Testis (tissue), 2 donors: ENCODE measurements at regions not wholly inside any gene's neighbourhood (a gene's known extent, or its start where the extent isn't known, plus 50 kb on each side); places are given as distances from the start of the nearest gene placed in this dataset.
A peak's percentile ranks its signal among the peaks of the same experiment; 100 is the strongest.

Source experiments
- DNase-seq: peaks from one replicate; pipeline ENCODE4 v3.0.0-alpha.2; 2019
- H3K27ac ChIP-seq, 2 donors: fragments of 200-600 bp; sonication (generic); one replicate each; pipeline ENCODE4 v1.5.1; 2019
- H3K27me3 ChIP-seq: fragments of 200-600 bp; sonication (generic); one replicate; pipeline ENCODE4 v1.5.1; 2019
- H3K36me3 ChIP-seq: fragments of 200-600 bp; sonication (generic); one replicate; pipeline ENCODE4 v1.5.1; 2017; ENCODE audit warnings: low read depth; ENCODE audit errors: missing control alignments
- H3K4me1 ChIP-seq: fragments of 200-600 bp; sonication (generic); one replicate; pipeline ENCODE4 v1.5.1; 2019
- H3K4me3 ChIP-seq, 2 donors: fragments of 200-600 bp; sonication (generic); one replicate each; pipeline ENCODE4 v1.5.1; 2017 to 2019
- H3K9me3 ChIP-seq: fragments of 200-600 bp; sonication (generic); one replicate; pipeline ENCODE4 v1.5.1; 2017
- POLR2A ChIP-seq: fragments of 450-650 bp; IDR thresholded peaks from one replicate; pipeline ENCODE4 v1.6.1; 2017; ENCODE audit warnings: antibody characterized with exemption, mild to moderate bottlenecking, moderate library complexity
- WGBS, 2 donors: methylation state at CpG; one replicate each; pipeline ENCODE4 v1.1.5; 2018; 5-methylcytosine and 5-hydroxymethylcytosine counted together
- intact Hi-C: fragments of 100-400 bp; cut with DNase I; formaldehyde crosslinking; loops from one replicate; pipeline ENCODE4 v1.15.1; 2023; ENCODE audit warnings: low total_unique reads
- TF ChIP-seq, protein P1 (sequence below), 3 experiments: fragments of 450-650 bp in 2 of 3; fragments of 200-600 bp in 1 of 3; sonication (generic) in 1 of 3; IDR thresholded peaks; one replicate each; pipeline ENCODE4 v1.5.1; 2016 to 2019; ENCODE audit warnings: antibody characterized with exemption in 3 of 3, mild to moderate bottlenecking in 2 of 3, moderate library complexity in 1 of 3

DNA sequence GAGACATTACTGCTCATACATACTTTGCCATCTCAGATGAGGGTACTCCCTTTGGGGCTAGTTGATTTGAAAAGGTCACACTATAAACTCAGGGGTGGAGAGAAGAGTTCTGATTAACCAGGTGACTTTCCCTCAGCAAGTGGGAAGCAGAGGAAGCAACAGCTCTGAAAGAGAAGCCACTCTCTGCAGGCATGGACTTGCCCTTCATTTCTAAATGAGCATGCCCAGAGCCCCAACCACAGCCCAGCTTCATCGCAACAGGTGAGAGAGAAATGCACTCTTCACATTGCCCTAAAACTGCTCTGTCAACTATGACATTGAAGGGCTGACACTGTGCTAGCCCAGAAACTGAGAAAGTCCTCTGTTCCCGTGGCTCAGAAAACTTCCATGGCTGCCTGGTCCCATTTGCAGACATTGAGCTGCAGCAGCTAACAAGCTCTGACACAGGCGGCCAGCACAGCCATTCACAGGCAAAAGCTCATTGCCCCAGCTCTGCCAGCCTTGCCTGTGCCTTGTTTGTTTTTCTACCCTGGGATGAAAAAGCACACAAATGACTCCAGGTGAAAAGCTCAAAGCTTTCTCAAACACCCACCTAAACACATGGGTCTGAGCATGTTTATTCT lies 419.8 kb upstream of the DYNLRB2 start:
- peaks cover 38% of the 10 kb centered on the region for H3K4me1 ChIP-seq
- no peaks in the 10 kb centered on the region for H3K27me3 ChIP-seq
- peak overlapping the region in 1 of 2 donors; percentile 1 for H3K27ac ChIP-seq
- TF ChIP-seq, protein P1, sequence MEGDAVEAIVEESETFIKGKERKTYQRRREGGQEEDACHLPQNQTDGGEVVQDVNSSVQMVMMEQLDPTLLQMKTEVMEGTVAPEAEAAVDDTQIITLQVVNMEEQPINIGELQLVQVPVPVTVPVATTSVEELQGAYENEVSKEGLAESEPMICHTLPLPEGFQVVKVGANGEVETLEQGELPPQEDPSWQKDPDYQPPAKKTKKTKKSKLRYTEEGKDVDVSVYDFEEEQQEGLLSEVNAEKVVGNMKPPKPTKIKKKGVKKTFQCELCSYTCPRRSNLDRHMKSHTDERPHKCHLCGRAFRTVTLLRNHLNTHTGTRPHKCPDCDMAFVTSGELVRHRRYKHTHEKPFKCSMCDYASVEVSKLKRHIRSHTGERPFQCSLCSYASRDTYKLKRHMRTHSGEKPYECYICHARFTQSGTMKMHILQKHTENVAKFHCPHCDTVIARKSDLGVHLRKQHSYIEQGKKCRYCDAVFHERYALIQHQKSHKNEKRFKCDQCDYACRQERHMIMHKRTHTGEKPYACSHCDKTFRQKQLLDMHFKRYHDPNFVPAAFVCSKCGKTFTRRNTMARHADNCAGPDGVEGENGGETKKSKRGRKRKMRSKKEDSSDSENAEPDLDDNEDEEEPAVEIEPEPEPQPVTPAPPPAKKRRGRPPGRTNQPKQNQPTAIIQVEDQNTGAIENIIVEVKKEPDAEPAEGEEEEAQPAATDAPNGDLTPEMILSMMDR (IDR thresholded peaks at IDR 0.05): no peak
- no peak for TF ChIP-seq POLR2A
- H3K36me3 ChIP-seq: no peaks in the 10 kb centered on the region
- WGBS, 2 donors: 88 to 90% methylated on average over 3 of the region's 3 CpGs
- no peak overlapping the region for H3K4me3 ChIP-seq
- intact Hi-C loops: loop anchor here (10.0 kb wide), 1 partner anchor 114 kb away; no protein-coding TSS in a partner anchor
- no peak for DNase-seq
- H3K9me3 ChIP-seq: no peaks in the 10 kb centered on the region

DNA sequence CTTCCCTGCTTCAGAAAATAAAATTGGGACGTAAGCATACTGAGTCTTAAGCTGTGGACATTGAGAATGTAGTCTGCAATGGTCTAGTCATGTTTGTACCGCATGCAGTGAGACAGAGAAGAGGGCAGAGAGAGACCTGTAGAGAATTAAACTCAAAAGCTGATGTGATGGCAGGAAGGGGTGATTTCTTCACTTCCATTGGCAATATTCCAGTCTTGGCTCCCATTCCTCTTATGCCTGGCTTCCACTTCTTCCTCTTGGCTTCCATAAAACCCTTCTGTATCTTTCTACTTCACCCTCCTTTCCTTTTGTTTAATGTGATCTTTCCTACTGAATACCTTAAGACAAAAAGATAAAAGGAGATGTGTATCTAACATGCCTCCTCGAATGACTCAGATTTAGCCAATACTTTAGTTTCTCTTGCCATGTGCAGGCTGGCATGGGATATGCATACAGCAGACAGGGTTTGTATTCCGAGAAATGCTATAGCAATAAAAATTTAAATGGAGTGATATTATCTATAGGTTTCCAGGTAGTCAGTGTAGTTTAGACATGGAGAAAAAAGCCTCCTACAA lies 423.1 kb upstream of the DYNLRB2 start:
- Histone ChIP-seq H3K27ac (no peak overlapping the region), H3K4me3 (no peak overlapping the region), H3K27me3 (no peaks in the 10 kb centered on the region), H3K4me1 (peaks cover 21% of the 10 kb centered on the region), H3K9me3 (no peaks in the 10 kb centered on the region), H3K36me3 (no peaks in the 10 kb centered on the region)
- intact Hi-C loops: no loop called here
- 90 to 93% methylated on average over 4 of the region's 4 CpGs for WGBS, 2 donors
- no peak for DNase-seq
- no peak for TF ChIP-seq POLR2A

DNA sequence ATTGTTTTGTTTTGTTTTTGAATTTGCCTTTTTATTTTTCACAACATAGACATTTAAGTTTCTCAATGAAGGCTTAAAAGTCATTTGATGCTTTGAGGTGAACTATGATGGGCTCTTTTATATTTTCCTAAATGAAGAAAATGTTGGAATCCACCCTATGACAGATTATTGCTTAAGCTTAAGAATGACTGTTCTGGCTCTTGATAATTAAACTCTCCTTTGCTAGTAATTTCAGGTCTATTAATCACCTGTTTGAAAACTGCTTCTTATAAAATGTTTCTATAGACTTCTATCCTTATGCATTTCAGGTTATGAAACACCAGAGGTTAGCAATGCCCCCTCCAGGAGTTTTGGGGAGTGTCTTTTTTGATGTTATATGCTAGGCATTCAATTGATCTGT lies 424.1 kb upstream of the DYNLRB2 start:
- no peak for DNase-seq
- no peak overlapping the region for H3K4me3 ChIP-seq
- no peak overlapping the region for H3K27ac ChIP-seq
- H3K9me3 ChIP-seq: no peaks in the 10 kb centered on the region
- no peaks in the 10 kb centered on the region for H3K36me3 ChIP-seq
- H3K4me1 ChIP-seq: peaks cover 15% of the 10 kb centered on the region
- no peak for TF ChIP-seq POLR2A
- TF ChIP-seq, protein P1 (IDR thresholded peaks at IDR 0.05): no peak
- intact Hi-C loops: no loop called here
- H3K27me3 ChIP-seq: no peaks in the 10 kb centered on the region

DNA sequence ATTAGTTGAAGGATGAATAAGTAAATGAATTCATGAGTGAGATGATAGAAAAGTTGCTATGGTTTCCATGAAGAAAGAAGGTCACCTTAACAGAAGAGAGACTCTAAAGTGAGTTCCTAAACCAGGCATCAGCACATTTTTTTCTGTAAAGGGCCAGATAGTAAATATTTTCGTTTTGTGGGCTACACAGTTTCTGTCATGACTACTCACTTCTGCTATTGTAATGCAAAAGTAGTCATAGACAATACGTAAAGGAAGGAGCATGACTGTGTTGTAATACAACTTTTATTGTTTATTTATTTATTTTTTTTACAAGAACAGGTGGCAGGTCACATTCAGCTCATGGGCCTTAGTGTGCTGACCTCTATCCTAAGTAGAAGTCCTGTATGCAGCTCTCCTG lies 426.1 kb upstream of the DYNLRB2 start:
- TF ChIP-seq, protein P1 (IDR thresholded peaks at IDR 0.05): no peak
- no peak for TF ChIP-seq POLR2A

DNA sequence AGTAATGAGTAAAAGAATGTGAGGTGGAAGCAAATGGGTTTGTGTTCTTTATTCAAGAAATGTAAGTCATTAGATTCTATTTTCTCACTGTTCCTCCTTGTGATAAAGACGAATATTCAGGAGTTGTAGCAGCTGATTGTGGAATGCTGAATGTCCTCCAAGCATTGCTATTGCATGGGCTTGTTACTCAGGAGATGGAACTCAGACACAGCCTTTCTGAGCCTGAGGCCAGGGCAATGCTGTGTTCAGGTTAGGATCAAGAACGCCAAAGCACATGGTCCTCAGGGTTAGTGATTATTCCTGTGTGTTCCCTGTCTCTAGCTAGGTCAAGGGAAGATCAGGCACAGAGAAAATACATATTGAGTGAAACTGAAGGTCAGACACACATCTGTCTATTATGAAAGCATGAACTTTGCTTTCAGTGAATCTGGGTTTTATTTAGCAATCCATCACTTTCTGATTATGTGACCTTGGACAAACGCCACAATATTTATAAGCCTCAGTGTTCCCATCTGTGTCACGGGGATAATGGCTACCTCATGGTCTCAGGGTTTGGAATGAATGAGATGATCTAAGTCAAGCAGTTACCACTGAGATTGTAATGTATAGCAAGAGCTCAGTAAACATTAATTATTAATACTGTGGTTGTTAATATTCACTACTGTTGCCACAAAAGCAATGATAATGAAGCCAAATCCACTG lies 426.8 kb upstream of the DYNLRB2 start:
- Histone ChIP-seq H3K4me1 (no peaks in the 10 kb centered on the region), H3K36me3 (no peaks in the 10 kb centered on the region), H3K9me3 (no peaks in the 10 kb centered on the region), H3K4me3 (no peak overlapping the region), H3K27ac (peak overlapping the region in 1 of 2 donors; percentile 67), H3K27me3 (no peaks in the 10 kb centered on the region)
- DNase-seq: peak; percentile 75
- TF ChIP-seq POLR2A: no peak
- TF ChIP-seq, protein P1 (IDR thresholded peaks at IDR 0.05): no peak
- intact Hi-C loops: no loop called here
- 23 to 38% methylated on average over 4 of the region's 4 CpGs for WGBS, 2 donors

More for the DNA sequence above, 426.1 kb upstream of the DYNLRB2 start:
- WGBS, 2 donors: 62 to 63% methylated on average over 2 of the region's 2 CpGs
- Histone ChIP-seq H3K36me3 (no peaks in the 10 kb centered on the region), H3K27ac (no peak overlapping the region), H3K4me3 (no peak overlapping the region), H3K9me3 (no peaks in the 10 kb centered on the region), H3K27me3 (no peaks in the 10 kb centered on the region), H3K4me1 (peaks cover 6% of the 10 kb centered on the region)
- DNase-seq: no peak
- intact Hi-C loops: no loop called here
